Activated CD4-positive, alpha-beta T cell treated with anti-CD3 and anti-CD28 coated beads, Interleukin-2, amount 50 U/mL, for 1 hour (primary cell): ENCODE measurements at regions not wholly inside any gene's neighbourhood (a gene's known extent, or its start where the extent isn't known, plus 50 kb on each side); places are given as distances from the start of the nearest gene placed in this dataset.

Experiments
- DNase-seq: peaks from one replicate; pipeline ENCODE4 v3.0.0-alpha.2; 2020

- DNase-seq = no peak
Observed at GRCh38 chr16:86963600-86964575, 353.3 kb downstream of the C16orf95 start.

DNA sequence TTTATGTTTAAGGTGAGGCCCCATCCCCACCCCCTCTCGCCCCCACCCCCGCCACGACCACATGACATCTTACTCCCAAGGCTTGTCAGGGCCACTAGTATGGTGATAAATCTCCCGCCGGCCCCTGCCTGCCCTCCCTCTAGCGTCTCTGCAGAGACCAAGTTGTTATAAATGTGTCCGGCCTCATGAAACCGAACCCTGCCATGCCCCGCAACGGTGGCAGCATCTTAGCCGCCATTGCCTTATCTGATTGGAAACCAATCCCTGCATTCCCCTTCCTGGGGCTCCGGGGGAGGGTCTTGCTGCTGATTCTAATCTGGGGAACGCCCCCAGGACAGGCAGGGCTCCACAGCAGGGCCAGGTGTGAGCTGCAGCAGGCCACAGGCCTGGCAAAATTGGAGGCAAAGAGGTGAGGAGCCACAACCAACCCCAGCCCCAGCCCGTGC, 352.4 kb downstream of the C16orf95 start:
- no peak for DNase-seq

DNA sequence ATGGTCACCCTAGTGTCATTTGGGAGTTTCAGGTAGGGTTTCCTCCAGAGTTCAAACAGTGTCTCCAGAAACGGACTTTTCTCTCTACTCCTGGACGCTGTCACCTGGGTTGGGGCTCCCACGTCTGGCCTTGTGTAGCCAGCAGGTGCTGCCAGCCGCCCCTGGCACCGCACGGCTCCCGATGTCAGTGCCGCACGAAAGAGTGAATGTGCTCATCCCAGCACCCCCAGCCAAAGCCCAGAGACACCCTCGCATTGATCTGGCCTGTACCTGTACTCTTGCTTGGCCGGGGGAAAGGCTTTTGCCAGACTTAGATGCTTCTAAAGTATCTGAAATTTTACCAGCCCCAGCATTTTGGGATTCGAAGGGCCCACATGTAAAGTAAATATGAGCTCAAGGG, 351.9 kb downstream of the C16orf95 start:
- DNase-seq = no peak

- no peak for DNase-seq
Observed at GRCh38 chr16:86965840-86966550, 351.2 kb downstream of the C16orf95 start.

- DNase-seq = no peak
Observed at GRCh38 chr16:86966777-86967176, 350.4 kb downstream of the C16orf95 start.

- DNase-seq = no peak
Observed at GRCh38 chr16:86968866-86969265, 348.3 kb downstream of the C16orf95 start.

GRCh38 chr16:86969716-86970115, 347.5 kb downstream of the C16orf95 start:
- DNase-seq = no peak

DNA sequence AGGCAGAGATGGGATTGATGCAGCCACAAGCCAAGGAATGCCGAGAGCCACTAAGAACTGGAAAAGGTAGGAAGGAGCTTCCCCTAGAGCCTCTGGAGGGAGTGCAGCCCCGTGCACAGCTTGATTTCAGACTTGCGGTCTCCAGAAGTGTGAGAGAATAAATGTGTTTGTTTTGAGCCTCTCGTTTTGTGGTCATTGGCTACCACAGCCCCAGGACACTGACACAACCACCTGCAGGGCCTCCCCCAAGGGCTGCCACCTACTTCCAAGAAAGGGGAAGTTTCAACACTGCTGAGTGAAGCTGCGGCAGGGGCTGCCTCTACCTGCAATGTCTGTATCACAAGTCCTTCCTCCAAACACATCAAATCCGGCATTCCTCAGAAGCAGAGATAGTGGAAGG, 346.9 kb downstream of the C16orf95 start:
- no peak for DNase-seq

DNA sequence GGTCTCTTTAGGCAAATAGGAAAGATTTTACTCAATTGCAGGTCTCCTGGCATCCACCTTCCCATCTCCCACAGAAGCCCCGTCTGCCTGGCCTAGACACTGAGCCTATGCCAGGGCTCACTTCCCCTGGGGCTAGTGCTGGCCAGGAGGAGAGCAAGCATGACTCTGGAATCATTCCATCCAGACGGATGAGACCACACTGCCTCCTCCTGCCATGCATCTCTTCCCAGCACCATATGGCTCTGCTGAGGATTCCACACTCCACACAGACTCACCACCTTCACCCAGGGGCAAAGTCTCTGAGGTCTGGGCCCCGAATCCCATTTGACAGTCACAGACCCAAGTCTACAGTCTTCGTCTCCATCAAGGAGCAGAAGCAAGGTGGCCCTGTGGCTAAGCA, 346.5 kb downstream of the C16orf95 start:
- no peak for DNase-seq

DNA sequence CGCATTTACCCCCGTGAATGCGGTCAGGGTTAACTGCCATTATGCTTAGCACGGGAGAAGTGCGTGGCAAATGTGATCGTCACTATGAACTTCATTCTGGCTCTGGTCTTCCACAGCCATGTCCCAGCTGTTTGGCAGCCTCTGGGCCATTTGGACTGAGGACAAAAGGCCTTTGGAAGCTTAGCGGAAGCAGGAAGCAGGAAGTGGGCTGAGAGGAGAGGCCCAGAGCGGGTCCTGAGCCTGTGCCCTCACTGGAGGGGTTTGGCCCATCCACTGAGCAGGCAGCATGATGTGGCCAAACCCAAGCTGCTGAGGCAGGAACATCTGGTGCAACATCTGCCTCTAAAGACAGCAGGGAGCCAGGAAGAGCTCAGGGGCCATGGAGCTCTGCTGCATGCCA, 345.9 kb downstream of the C16orf95 start:
- no peak for DNase-seq

DNA sequence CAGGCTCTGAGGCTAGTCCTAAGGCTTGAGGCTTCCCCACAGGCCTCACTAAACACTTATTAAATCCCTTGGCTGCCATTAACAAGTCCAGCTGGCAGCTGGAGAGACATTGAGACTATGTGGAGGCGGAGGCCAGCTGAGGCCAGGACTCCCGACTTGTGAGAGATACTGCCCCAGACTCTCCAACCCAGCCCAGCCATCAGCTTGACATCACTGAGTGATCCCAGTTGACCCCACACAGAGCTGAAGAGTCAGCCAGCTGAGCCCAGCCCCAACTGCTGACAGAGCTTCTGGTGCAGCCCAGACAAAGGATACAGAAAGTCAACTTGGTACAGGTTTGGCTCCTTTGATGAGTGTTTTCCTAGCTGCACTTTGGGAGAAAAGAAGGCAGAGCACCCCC, 343.1 kb downstream of the C16orf95 start:
- DNase-seq = no peak

DNA sequence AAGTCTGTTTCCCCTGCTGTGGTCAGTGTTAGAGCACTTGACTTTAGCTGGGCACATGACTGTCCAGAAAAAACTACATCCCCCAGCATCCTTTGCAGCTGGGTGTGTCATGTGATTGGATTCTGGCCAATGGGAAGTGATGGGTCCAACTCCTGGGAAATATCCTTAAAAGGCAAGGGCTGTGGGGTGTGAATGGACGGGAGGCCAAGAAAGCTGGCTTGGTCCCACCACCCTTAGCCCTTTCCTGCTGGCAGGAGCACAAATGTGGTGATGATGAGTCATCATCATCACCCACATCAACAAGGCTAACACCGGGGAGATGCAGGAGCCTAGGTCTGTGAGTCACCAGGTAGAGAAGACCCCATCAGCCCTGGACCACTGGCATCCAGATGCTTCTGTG, 341.7 kb downstream of the C16orf95 start:
- no peak for DNase-seq

DNA sequence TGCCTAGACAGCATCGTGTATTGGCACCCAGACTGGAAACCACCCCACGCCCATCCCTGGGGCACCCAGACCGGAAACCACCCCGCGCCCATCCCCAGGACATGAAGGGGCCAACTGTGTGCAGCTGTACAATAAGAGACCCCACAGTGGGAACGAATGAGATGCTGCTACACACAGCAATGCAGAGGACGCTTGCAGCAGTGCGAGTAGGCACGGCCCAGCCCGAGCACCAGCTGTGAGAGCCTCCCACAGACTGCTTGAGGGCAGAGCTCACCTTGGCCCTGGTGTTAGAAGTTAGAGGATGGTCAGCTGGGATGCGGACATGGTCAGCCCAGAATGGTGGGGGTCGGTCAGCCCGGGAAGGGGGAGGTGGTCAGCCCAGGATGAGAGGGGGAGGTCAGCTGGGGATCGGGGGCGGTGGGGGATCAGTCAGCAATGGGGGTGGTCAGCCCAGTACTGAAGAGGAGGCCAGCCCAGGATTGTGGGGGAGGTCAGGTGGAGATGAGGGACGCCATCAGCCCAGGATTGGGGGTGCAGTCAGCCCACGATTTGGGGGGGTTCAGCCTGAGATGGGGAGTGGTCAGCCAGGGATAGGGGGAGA, 340.0 kb downstream of the C16orf95 start:
- no peak for DNase-seq

- DNase-seq = no peak
Observed at GRCh38 chr16:86978445-86979030, 338.7 kb downstream of the C16orf95 start.

DNA sequence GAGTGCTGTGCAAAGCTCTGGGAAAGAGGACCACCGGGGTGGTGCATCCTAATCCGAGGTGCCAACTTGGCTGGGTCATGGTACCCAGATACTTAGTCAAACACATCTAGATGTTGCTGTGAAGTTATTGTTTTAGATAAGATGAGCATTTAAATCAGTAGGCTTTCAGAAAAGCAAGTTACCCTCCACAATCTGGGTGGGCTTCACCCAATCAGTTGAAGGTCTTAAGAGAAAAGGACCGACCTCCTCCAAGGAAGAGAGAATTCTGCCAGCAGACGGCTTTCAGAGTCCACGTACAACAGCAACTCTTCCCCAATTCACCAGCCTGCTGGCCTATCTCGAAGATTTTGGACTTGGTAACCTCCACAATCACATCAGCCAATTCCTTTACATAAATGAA, 338.1 kb downstream of the C16orf95 start:
- DNase-seq = no peak

- DNase-seq = no peak
Observed at GRCh38 chr16:86979984-86980553, 337.1 kb downstream of the C16orf95 start.

DNA sequence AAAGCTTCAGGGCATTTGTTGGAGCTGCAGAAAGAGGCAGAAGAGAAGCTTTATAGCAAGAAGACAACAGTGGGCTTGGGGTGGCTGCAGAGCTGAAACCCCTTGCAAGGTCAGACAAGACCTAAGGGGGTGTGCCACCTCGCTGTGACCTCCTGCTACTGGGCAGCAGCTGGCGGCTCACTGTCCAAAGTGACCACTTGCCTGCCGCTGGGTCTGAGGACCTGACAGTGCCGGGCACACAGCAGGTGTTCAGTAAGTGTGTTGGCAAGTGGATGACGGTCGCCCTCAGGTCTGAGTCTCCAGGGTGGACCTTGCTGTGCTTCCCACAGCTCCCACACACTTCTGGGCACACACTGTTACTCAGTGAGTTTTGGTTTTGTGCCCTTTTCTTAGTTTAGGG, 336.5 kb downstream of the C16orf95 start:
- no peak for DNase-seq

DNA sequence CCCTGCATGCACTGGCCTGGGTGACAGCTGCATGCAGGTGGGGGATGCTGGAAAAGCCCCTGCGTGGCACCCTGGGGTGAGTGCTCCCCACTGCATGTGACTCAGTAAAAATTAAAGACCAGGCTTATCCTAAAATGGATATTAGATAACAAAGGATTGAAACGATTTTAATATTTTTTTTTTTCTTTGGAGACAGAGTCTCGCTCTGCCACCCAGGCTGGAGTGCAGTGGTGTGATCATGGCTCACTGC, 334.9 kb downstream of the C16orf95 start:
- no peak for DNase-seq

GRCh38 chr16:86982912-86983311, 334.3 kb downstream of the C16orf95 start:
- no peak for DNase-seq

DNA sequence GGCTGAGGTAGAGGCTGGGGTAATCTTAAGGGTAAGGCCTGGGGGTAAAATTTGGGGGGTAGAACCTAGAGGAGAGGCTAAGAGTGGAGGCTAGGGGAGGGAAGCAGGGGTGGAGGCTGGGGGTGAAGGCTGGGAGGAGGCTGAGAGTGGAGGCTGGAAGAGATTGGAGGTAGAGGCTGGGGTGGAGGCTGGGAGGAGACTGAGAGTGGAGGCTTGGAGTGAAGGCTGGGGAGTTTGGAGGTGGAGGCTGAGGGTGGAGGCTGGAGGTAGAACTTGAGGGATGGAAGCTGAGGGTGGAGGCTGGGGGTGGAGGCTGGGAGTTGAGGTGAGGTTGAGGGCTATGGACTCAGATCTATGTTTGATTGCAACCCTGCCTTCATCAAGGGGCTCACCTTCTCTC, 333.6 kb downstream of the C16orf95 start:
- DNase-seq = no peak

GRCh38 chr16:86984343-86984742, 332.8 kb downstream of the C16orf95 start:
- no peak for DNase-seq

DNA sequence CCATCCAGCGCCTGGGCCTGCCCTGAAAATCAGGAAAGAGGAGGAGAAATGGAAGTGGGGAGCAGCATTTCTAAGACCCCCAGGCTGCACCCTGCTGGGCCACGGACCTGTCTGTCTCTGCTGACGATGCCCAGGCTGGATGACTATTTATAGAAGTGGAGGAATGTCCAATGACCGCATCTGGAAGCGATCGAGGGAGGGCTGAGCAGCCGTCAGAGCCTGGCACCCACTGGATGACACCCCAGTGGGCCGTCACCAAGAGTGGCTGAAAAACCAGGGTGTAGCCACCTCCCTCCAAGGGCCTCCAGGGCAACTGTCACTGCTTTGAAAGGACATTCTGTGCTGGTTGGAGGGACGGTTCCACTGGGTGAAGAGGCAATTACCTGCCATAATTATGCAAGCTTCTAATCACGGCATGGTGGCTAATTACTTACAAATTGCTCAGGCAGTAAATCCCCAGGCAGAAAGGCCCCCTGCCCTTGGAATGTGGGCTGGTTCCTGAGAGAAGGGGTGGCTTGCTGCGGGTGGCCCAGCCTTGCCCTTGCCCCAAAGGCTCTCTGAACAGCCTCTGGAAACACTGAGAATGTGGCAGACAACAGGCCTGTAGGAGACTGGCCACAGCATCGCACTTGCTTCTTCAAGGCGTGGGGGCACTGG, 332.1 kb downstream of the C16orf95 start:
- no peak for DNase-seq

DNA sequence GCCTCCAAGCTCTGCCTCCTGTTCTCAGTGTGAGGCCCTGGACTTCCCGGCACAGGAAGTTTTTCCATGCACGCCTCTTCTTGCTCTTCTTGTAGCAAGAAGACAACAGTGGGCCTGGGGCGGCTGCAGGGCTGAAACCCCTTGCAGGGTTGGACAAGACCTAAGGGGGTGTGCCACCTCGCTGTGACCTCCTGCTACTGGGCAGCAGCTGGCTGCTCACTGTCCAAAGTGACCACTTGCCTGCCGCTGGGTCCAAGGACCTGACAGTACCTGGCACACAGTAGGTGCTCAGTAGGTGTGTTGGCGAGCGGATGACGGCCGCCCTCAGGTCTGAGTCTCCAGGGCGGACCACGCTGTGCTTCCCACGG, 331.6 kb downstream of the C16orf95 start:
- no peak for DNase-seq
